ENCODE measurements at regions not wholly inside any gene's neighbourhood (a gene's known extent, or its start where the extent isn't known, plus 50 kb on each side); places are given as distances from the start of the nearest gene placed in this dataset.

- no peak for TF ChIP-seq ZNF416 (tag by site-specific recombination; IDR thresholded peaks at IDR 0.05)
- TF ChIP-seq ZNF843 (tag by site-specific recombination; IDR thresholded peaks at IDR 0.05) = peak; percentile 80
- no peak for TF ChIP-seq ZNF664 (tag by site-specific recombination; IDR thresholded peaks at IDR 0.05)
- no peak for TF ChIP-seq BCL6B (tag by site-specific recombination; IDR thresholded peaks at IDR 0.05)
- no peak for TF ChIP-seq ZNF548 (tag by site-specific recombination; IDR thresholded peaks at IDR 0.05)
- TF ChIP-seq ZNF423 (tag by site-specific recombination; IDR thresholded peaks at IDR 0.05) = no peak
- TF ChIP-seq ZBTB11 (tag by site-specific recombination; conservative IDR thresholded peaks at IDR 0.05; ENCODE audit: low read depth) = no peak
- peak; percentile 41; the same call in 1 of the 2 replicates for TF ChIP-seq GFI1B (tag by site-specific recombination; IDR thresholded peaks at IDR 0.05)
- no peak for TF ChIP-seq KLF9 (tag by site-specific recombination; IDR thresholded peaks at IDR 0.05; ENCODE audit: low read depth)
- TF ChIP-seq ZNF791 (tag by site-specific recombination; IDR thresholded peaks at IDR 0.05) = no peak
- TF ChIP-seq, protein P1, sequence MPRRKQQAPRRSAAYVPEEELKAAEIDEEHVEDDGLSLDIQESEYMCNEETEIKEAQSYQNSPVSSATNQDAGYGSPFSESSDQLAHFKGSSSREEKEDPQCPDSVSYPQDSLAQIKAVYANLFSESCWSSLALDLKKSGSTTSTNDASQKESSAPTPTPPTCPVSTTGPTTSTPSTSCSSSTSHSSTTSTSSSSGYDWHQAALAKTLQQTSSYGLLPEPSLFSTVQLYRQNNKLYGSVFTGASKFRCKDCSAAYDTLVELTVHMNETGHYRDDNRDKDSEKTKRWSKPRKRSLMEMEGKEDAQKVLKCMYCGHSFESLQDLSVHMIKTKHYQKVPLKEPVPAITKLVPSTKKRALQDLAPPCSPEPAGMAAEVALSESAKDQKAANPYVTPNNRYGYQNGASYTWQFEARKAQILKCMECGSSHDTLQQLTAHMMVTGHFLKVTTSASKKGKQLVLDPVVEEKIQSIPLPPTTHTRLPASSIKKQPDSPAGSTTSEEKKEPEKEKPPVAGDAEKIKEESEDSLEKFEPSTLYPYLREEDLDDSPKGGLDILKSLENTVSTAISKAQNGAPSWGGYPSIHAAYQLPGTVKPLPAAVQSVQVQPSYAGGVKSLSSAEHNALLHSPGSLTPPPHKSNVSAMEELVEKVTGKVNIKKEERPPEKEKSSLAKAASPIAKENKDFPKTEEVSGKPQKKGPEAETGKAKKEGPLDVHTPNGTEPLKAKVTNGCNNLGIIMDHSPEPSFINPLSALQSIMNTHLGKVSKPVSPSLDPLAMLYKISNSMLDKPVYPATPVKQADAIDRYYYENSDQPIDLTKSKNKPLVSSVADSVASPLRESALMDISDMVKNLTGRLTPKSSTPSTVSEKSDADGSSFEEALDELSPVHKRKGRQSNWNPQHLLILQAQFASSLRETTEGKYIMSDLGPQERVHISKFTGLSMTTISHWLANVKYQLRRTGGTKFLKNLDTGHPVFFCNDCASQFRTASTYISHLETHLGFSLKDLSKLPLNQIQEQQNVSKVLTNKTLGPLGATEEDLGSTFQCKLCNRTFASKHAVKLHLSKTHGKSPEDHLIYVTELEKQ (tag by site-specific recombination; IDR thresholded peaks at IDR 0.05; ENCODE audit: borderline replicate concordance) = peak; percentile 45; the same call in 1 of the 2 replicates
- TF ChIP-seq, protein P2, sequence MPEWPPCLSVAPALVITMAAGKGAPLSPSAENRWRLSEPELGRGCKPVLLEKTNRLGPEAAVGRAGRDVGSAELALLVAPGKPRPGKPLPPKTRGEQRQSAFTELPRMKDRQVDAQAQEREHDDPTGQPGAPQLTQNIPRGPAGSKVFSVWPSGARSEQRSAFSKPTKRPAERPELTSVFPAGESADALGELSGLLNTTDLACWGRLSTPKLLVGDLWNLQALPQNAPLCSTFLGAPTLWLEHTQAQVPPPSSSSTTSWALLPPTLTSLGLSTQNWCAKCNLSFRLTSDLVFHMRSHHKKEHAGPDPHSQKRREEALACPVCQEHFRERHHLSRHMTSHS (tag by site-specific recombination; IDR thresholded peaks at IDR 0.05) = no peak
- no peak for TF ChIP-seq ZSCAN18 (tag by site-specific recombination; IDR thresholded peaks at IDR 0.05)
- no peak for TF ChIP-seq ZNF114 (tag by site-specific recombination; IDR thresholded peaks at IDR 0.05)
Observed at GRCh38 chr14:31933716-31934115, 143.4 kb upstream of the ARHGAP5 start (continued).

DNA sequence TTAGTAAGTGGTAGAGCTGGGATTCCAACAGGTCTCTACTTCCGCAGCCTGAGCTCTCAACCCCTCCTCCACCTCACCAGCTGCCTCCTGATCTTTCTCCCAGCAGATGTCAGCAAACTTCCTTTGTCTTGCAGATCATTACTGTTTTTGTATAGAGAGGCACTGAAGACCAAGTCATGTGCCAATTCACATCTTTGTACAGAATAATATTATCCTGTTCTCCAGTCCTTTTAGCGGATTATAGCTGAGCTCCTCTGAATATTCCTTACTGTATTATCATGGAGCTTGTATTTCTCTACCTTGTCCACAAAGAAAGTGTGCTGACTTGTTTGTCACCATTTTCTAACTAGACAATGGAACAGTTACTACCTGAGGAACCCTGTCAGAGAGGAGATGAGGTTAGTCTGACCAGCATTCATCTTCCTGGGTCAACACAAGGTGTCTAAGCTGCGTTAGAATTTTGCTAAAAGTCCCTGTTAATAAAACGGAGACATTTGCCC is 142.3 kb upstream of the ARHGAP5 start:
- peaks cover 17% of the 10 kb centered on the region for H3K4me1 ChIP-seq (ENCODE audit: control insufficient read depth, insufficient read depth, low read length)
- no peaks in the 10 kb centered on the region for H3K9me3 ChIP-seq (ENCODE audit: control insufficient read depth, insufficient read depth, low read depth, low read length)
- ChIA-PET CTCF (interaction anchor here (0.6 to 2.9 kb wide), 20 partner anchors 9 to 616 kb away, joined by 3 to 35 read pairs (median 3); no protein-coding TSS in a partner anchor), POLR2A (interaction anchor here (0.6 to 1.4 kb wide), 4 partner anchors 142 to 514 kb away, joined by 3 to 5 read pairs (median 4); partner anchors contain the start of genes ARHGAP5 and HEATR5A)
- no peak overlapping the region for H3K4me3 ChIP-seq (ENCODE audit: low read depth, low read length)
- no peaks in the 10 kb centered on the region for H3K36me3 ChIP-seq (ENCODE audit: control insufficient read depth in 2 of 2, insufficient read depth in 1 of 2, low read length in 2 of 2)
- H3K27ac ChIP-seq (ENCODE audit: extremely low read depth, low read depth, low read length) = no peak overlapping the region
- TF ChIP-seq ZNF549 (tag by site-specific recombination; IDR thresholded peaks at IDR 0.05) (no peak), ZNF585B (tag by site-specific recombination; IDR thresholded peaks at IDR 0.05) (no peak), ZNF670 (tag by site-specific recombination; IDR thresholded peaks at IDR 0.05; ENCODE audit: low read depth) (no peak), ZNF792 (tag by site-specific recombination; IDR thresholded peaks at IDR 0.05) (no peak), ZNF280C (tag by site-specific recombination; IDR thresholded peaks at IDR 0.05) (no peak), SP2 (tag by site-specific recombination; IDR thresholded peaks at IDR 0.05) (no peak)
- TF ChIP-seq, protein P3, sequence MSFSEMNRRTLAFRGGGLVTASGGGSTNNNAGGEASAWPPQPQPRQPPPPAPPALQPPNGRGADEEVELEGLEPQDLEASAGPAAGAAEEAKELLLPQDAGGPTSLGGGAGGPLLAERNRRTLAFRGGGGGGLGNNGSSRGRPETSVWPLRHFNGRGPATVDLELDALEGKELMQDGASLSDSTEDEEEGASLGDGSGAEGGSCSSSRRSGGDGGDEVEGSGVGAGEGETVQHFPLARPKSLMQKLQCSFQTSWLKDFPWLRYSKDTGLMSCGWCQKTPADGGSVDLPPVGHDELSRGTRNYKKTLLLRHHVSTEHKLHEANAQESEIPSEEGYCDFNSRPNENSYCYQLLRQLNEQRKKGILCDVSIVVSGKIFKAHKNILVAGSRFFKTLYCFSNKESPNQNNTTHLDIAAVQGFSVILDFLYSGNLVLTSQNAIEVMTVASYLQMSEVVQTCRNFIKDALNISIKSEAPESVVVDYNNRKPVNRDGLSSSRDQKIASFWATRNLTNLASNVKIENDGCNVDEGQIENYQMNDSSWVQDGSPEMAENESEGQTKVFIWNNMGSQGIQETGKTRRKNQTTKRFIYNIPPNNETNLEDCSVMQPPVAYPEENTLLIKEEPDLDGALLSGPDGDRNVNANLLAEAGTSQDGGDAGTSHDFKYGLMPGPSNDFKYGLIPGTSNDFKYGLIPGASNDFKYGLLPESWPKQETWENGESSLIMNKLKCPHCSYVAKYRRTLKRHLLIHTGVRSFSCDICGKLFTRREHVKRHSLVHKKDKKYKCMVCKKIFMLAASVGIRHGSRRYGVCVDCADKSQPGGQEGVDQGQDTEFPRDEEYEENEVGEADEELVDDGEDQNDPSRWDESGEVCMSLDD (tag by site-specific recombination; IDR thresholded peaks at IDR 0.05) = no peak

Measured in HEK293 (cell line).